GM12873 (cell line): ENCODE measurements at regions not wholly inside any gene's neighbourhood (a gene's known extent, or its start where the extent isn't known, plus 50 kb on each side); places are given as distances from the start of the nearest gene placed in this dataset.

Experiments
- CTCF ChIP-seq: IDR thresholded peaks from 2 replicates; pipeline ENCODE4 v1.5.1; 2012; ENCODE audit warnings: low read depth, mild to moderate bottlenecking, moderate library complexity, low read length, control low read depth; ENCODE audit not compliant: insufficient read depth; ENCODE audit errors: missing control alignments

DNA sequence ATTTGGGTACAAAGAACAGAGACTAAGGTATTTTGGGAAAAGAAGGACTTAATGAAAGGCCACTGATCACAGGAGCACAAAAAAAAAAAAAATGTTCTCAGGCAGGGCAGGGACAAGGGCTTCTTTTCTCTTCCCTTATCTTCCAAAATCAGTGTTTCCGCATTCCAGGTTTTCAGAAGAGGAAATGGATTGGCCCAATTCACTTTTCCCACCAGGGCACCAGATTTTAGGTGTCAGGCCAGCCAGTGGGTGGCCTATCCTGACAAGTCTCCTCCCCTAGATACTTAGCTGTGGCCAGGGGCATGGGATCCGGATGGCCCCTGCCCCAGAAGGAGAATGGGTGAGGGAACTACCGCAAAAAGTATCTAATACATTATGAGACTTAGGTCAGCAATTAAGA is 88.9 kb upstream of the WAC start:
- TF ChIP-seq CTCF: no peak

GRCh38 chr10:28445516-28445915 is 87.4 kb upstream of the WAC start:
- no peak for TF ChIP-seq CTCF

DNA sequence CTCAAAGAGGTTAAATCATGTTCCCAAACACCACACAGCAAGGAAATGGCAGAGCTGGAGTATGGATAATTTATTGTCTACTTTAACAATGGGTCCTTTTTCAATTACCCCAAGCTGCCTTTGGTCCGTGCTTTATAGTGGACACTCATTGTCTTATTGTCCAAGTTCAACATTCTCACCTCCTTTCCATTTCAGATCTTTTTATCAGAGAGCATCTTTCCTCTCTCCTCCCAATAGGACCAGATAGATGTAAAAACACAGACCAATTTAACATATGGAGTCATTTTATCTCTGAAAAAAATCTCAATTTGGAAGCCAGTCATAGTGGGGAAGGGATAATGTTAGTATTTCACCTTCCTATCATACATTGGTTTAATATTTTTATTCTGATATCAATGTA is 83.5 kb upstream of the WAC start:
- TF ChIP-seq CTCF: no peak

GRCh38 chr10:28449926-28450325 is 83.0 kb upstream of the WAC start:
- no peak for TF ChIP-seq CTCF

GRCh38 chr10:28453926-28454325 is 79.0 kb upstream of the WAC start:
- no peak for TF ChIP-seq CTCF

DNA sequence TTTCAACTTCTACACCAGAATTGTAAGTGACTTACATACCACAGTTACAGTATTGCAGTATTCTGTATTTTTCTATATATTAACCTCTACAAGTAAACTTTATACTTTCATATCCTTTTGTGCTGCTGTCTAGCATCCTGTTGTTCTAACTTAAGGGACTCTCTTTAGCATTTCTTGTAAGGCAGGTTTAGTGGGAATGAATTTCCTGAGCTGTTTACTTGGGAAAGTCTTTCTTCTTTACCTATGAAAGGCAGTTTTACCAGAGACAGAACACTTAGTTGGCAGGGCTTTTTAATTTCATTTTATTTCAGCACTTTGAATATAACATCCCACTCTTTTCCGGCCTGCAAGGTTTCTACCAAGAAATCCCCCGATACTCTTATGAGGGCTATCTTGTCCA is 75.8 kb upstream of the WAC start:
- no peak for TF ChIP-seq CTCF

DNA sequence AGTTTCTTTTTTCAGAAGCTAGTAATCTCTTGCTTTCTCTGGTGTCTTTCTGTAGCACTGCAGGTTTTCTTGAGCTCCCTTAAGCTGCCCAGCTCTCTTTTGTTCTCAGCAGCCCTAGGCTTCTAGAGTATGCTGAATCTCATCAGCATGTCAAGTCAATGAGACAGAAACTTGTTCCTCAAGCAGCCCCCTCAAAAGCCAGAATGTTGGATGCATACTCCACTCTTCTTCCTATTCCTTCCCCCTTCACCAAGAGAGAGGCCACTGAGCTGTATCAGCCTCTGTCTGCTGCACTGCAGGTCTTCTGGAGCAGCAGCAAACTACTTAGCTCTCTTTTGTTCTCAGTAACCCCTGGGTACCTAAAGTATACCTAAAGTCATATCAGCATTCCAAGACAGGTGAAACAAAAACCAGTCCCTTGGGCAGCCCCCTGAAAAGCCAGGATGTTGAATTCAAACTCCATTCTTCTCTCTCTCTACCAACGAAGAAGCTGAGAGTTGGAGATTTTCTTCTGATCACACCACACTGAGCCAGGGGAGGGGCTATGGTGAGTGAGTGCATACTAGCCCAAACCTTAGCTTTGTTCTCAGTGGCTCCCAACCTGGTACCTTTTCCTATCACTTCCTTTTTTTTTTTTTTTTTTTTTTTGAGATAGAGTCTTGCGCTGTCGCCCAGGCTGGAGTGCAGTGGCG is 73.3 kb upstream of the WAC start:
- TF ChIP-seq CTCF: no peak

DNA sequence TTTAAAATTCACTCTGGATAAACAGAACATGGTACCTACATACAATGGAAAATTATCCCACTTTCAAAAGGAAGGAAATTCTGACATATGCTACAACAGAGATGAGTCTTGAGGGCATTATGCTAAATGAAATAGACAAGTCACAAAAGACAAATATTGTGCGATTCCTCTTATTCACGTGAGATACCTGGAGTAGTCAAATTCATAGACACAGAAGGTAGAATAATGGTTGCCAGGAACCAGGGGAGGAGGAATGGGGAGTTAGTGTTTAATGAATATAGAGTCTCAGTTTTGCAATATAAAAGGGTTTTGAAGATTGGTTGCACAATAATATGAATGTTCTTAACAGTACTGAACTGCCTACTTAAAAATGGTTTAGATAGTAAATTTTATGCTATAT is 69.8 kb upstream of the WAC start:
- no peak for TF ChIP-seq CTCF
